Liver (tissue), 8 donors: ENCODE measurements at regions not wholly inside any gene's neighbourhood (a gene's known extent, or its start where the extent isn't known, plus 50 kb on each side); places are given as distances from the start of the nearest gene placed in this dataset.
A peak's percentile ranks its signal among the peaks of the same experiment; 100 is the strongest.

ENCODE experiments used
- DNase-seq: peaks from one replicate; pipeline ENCODE4 v3.0.0-alpha.2; 2017; ENCODE audit warnings: low spot score
- H3K27ac ChIP-seq, 2 donors: one replicate each; pipeline ENCODE4 v1.7.0; 2013; ENCODE audit warnings: inconsistent platforms in 2 of 2, low read length in 2 of 2, control low read depth in 1 of 2, low read depth in 1 of 2, mild to moderate bottlenecking in 1 of 2
- H3K27me3 ChIP-seq, 4 donors: one replicate each; pipeline versions ENCODE4 v1.6.1 to v1.7.0; 2013; ENCODE audit warnings: low read length in 3 of 4, inconsistent platforms in 1 of 4, mild to moderate bottlenecking in 1 of 4, moderate library complexity in 1 of 4; ENCODE audit not compliant: control insufficient read depth in 4 of 4, insufficient read depth in 4 of 4
- H3K36me3 ChIP-seq, 4 donors: one replicate each; pipeline versions ENCODE4 v1.6.1 to v1.7.0; 2013; ENCODE audit warnings: low read length in 3 of 4, mild to moderate bottlenecking in 3 of 4, low read depth in 1 of 4, moderate library complexity in 1 of 4; ENCODE audit not compliant: control insufficient read depth in 4 of 4, insufficient read depth in 3 of 4
- H3K4me1 ChIP-seq, 4 donors: one replicate each; pipeline versions ENCODE4 v1.6.1 to v1.7.0; 2013; ENCODE audit warnings: low read length in 3 of 4, mild to moderate bottlenecking in 3 of 4, moderate library complexity in 1 of 4; ENCODE audit not compliant: control insufficient read depth in 4 of 4, insufficient read depth in 4 of 4
- H3K4me3 ChIP-seq, 3 donors: one replicate each; pipeline versions ENCODE4 v1.6.1 to v1.7.0; 2013; ENCODE audit warnings: low read length in 3 of 3, control low read depth in 1 of 3, low read depth in 1 of 3, mild to moderate bottlenecking in 1 of 3
- H3K9ac ChIP-seq, 2 donors: one replicate each; pipeline ENCODE4 v1.7.0; 2013; ENCODE audit warnings: low read length in 2 of 2, mild to moderate bottlenecking in 2 of 2, moderate library complexity in 2 of 2, control low read depth in 1 of 2, low read depth in 1 of 2
- H3K9me3 ChIP-seq, 4 donors: one replicate each; pipeline versions ENCODE4 v1.6.1 to v1.7.0; 2013; ENCODE audit warnings: low read length in 3 of 4; ENCODE audit not compliant: control insufficient read depth in 4 of 4
- FOXA1 ChIP-seq: IDR thresholded peaks from 2 replicates; pipeline ENCODE4 v1.6.1; 2016; ENCODE audit warnings: antibody characterized with exemption
- GABPA ChIP-seq, 2 donors: IDR thresholded peaks in 1 of 2; conservative IDR thresholded peaks in 1 of 2; 2 replicates each; pipeline ENCODE4 v1.6.1; 2016; ENCODE audit warnings: antibody characterized with exemption in 2 of 2, mild to moderate bottlenecking in 1 of 2, moderate library complexity in 1 of 2
- HNF4A ChIP-seq, 2 donors: conservative IDR thresholded peaks; 2 replicates each; pipeline ENCODE4 v1.6.1; 2016; ENCODE audit warnings: antibody characterized with exemption in 2 of 2, mild to moderate bottlenecking in 2 of 2
- HNF4G ChIP-seq: IDR thresholded peaks from 2 replicates; pipeline ENCODE4 v1.6.1; 2016; ENCODE audit warnings: antibody characterized with exemption
- JUND ChIP-seq, 2 donors: IDR thresholded peaks; 2 replicates each; pipeline ENCODE4 v1.6.1; 2016; ENCODE audit warnings: antibody characterized with exemption in 2 of 2
- RAD21 ChIP-seq, 2 donors: IDR thresholded peaks; 2 replicates each; pipeline ENCODE4 v1.6.1; 2016; ENCODE audit warnings: antibody characterized with exemption in 2 of 2, mild to moderate bottlenecking in 2 of 2
- RXRA ChIP-seq, 2 donors: IDR thresholded peaks; 2 replicates each; pipeline ENCODE4 v1.6.1; 2017 to 2018; ENCODE audit warnings: antibody characterized with exemption in 2 of 2, mild to moderate bottlenecking in 1 of 2
- SP1 ChIP-seq: IDR thresholded peaks from 2 replicates; pipeline ENCODE4 v1.6.1; 2018; ENCODE audit warnings: antibody characterized with exemption, mild to moderate bottlenecking
- WGBS: extraction: QIAGEN DNeasy Blood & Tissue Kit; methylation state at CpG from one replicate; pipeline ENCODE4 v1.1.7; 2013; 5-methylcytosine and 5-hydroxymethylcytosine counted together
- TF ChIP-seq, protein P1 (sequence below): IDR thresholded peaks from 2 replicates; pipeline ENCODE4 v1.6.1; 2016; ENCODE audit warnings: antibody characterized with exemption
- TF ChIP-seq, protein P2 (sequence below): fragments of 150-350 bp; IDR thresholded peaks from 2 replicates; pipeline ENCODE4 v1.5.1; 2017; ENCODE audit warnings: improper control_type of control experiment, low read depth, low read length; ENCODE audit not compliant: missing input control
- TF ChIP-seq, protein P3 (sequence below): IDR thresholded peaks from 2 replicates; pipeline ENCODE4 v1.6.1; 2016; ENCODE audit warnings: antibody characterized with exemption
- TF ChIP-seq, protein P4 (sequence below): IDR thresholded peaks from 2 replicates; pipeline ENCODE4 v1.6.1; 2016; ENCODE audit warnings: antibody characterized with exemption
- TF ChIP-seq, protein P5 (sequence below): IDR thresholded peaks from 2 replicates; pipeline ENCODE4 v1.6.1; 2016; ENCODE audit warnings: antibody characterized with exemption, mild to moderate bottlenecking
- donor health status: healthy.
- donor health status: healthy.
- donor health status: healthy.
- donor health status: healthy.
- donor health status: healthy.

DNA sequence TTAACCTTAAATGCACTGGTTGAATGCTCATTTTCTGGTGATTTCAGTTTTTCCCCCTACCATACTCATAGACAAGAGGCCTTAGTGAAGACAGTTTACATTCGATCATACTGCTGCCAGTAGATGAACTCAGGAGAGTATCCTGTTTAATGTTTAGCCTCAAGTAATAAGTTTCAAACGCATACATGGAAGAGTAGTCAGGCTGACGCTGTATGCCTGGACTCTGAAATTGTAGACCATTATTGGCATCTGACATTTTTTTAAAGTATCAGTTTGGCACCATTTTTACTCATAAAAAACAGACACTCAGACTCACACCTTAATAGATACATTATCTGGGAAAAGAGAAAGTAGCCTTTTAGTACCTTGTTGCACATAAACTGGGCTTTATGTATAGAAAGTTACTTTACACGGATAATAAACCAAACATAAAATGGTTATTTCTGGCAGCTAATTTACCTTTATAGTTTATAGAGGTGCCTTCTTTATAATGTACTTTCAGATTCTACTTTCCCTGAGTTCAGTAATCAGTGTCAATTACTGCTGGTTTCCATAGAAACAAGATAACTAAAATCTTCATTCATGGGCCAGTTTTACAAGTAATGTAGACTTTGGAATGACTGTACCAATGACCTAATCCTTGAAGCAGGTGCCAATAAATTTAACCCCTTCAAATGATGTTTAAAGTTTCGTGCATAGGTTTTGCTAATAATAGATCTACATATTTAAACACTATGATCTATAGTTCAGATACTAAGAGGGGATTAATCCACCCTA is 183.8 kb upstream of the ITGA1 start:
- WGBS, result 32% methylated on average over 5 of the region's 5 CpGs
- no peak for DNase-seq
- Histone ChIP-seq H3K9ac (no peak overlapping the region), H3K27ac (no peak overlapping the region), H3K27me3 (no peaks in the 10 kb centered on the region), H3K9me3 (no peaks in the 10 kb centered on the region), H3K4me1 (peaks cover 0 to 6% (median 2%) of the 10 kb centered on the region in 4 donors), H3K36me3 (no peaks in the 10 kb centered on the region), H3K4me3 (no peak overlapping the region)
- TF ChIP-seq, protein P1, sequence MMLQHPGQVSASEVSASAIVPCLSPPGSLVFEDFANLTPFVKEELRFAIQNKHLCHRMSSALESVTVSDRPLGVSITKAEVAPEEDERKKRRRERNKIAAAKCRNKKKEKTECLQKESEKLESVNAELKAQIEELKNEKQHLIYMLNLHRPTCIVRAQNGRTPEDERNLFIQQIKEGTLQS, result no peak
- TF ChIP-seq, protein P2, sequence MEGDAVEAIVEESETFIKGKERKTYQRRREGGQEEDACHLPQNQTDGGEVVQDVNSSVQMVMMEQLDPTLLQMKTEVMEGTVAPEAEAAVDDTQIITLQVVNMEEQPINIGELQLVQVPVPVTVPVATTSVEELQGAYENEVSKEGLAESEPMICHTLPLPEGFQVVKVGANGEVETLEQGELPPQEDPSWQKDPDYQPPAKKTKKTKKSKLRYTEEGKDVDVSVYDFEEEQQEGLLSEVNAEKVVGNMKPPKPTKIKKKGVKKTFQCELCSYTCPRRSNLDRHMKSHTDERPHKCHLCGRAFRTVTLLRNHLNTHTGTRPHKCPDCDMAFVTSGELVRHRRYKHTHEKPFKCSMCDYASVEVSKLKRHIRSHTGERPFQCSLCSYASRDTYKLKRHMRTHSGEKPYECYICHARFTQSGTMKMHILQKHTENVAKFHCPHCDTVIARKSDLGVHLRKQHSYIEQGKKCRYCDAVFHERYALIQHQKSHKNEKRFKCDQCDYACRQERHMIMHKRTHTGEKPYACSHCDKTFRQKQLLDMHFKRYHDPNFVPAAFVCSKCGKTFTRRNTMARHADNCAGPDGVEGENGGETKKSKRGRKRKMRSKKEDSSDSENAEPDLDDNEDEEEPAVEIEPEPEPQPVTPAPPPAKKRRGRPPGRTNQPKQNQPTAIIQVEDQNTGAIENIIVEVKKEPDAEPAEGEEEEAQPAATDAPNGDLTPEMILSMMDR, result no peak
- TF ChIP-seq, protein P3, sequence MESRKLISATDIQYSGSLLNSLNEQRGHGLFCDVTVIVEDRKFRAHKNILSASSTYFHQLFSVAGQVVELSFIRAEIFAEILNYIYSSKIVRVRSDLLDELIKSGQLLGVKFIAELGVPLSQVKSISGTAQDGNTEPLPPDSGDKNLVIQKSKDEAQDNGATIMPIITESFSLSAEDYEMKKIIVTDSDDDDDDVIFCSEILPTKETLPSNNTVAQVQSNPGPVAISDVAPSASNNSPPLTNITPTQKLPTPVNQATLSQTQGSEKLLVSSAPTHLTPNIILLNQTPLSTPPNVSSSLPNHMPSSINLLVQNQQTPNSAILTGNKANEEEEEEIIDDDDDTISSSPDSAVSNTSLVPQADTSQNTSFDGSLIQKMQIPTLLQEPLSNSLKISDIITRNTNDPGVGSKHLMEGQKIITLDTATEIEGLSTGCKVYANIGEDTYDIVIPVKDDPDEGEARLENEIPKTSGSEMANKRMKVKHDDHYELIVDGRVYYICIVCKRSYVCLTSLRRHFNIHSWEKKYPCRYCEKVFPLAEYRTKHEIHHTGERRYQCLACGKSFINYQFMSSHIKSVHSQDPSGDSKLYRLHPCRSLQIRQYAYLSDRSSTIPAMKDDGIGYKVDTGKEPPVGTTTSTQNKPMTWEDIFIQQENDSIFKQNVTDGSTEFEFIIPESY, result no peak
- TF ChIP-seq, protein P4, sequence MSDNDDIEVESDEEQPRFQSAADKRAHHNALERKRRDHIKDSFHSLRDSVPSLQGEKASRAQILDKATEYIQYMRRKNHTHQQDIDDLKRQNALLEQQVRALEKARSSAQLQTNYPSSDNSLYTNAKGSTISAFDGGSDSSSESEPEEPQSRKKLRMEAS, result no peak
- TF ChIP-seq FOXA1, result no peak
- TF ChIP-seq, protein P5, sequence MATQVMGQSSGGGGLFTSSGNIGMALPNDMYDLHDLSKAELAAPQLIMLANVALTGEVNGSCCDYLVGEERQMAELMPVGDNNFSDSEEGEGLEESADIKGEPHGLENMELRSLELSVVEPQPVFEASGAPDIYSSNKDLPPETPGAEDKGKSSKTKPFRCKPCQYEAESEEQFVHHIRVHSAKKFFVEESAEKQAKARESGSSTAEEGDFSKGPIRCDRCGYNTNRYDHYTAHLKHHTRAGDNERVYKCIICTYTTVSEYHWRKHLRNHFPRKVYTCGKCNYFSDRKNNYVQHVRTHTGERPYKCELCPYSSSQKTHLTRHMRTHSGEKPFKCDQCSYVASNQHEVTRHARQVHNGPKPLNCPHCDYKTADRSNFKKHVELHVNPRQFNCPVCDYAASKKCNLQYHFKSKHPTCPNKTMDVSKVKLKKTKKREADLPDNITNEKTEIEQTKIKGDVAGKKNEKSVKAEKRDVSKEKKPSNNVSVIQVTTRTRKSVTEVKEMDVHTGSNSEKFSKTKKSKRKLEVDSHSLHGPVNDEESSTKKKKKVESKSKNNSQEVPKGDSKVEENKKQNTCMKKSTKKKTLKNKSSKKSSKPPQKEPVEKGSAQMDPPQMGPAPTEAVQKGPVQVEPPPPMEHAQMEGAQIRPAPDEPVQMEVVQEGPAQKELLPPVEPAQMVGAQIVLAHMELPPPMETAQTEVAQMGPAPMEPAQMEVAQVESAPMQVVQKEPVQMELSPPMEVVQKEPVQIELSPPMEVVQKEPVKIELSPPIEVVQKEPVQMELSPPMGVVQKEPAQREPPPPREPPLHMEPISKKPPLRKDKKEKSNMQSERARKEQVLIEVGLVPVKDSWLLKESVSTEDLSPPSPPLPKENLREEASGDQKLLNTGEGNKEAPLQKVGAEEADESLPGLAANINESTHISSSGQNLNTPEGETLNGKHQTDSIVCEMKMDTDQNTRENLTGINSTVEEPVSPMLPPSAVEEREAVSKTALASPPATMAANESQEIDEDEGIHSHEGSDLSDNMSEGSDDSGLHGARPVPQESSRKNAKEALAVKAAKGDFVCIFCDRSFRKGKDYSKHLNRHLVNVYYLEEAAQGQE, result no peak
- TF ChIP-seq HNF4G, result no peak
- no peak for TF ChIP-seq RAD21 (IDR thresholded peaks at IDR 0.05)
- no peak for TF ChIP-seq RXRA (IDR thresholded peaks at IDR 0.05)
- no peak for TF ChIP-seq GABPA (IDR thresholded peaks at IDR 0.05 in 1 of 2, conservative IDR thresholded peaks at IDR 0.05 in 1 of 2)
- TF ChIP-seq SP1, result no peak
- TF ChIP-seq JUND (IDR thresholded peaks at IDR 0.05), result peak in 1 of 2 donors; percentile 22
- peak; percentile 32 to 52 for TF ChIP-seq HNF4A (conservative IDR thresholded peaks at IDR 0.05)
